ENCODE measurements at regions not wholly inside any gene's neighbourhood (a gene's known extent, or its start where the extent isn't known, plus 50 kb on each side); places are given as distances from the start of the nearest gene placed in this dataset.

- TF ChIP-seq GATA3 (IDR thresholded peaks at IDR 0.05; ENCODE audit: low read depth, low read length) (no peak), GATA2 (IDR thresholded peaks at IDR 0.05; ENCODE audit: low read depth, low read length) (no peak)
These were observed 520.1 kb downstream of the INHBA start for GRCh38 chr7:41182782-41183181.

- TF ChIP-seq GATA3 (IDR thresholded peaks at IDR 0.05; ENCODE audit: low read depth, low read length) (no peak), GATA2 (IDR thresholded peaks at IDR 0.05; ENCODE audit: low read depth, low read length) (no peak)
These were observed 527.5 kb downstream of the INHBA start for GRCh38 chr7:41175435-41175834.

GRCh38 chr7:41174521-41174920 is 528.4 kb downstream of the INHBA start:
- TF ChIP-seq GATA2 (IDR thresholded peaks at IDR 0.05; ENCODE audit: low read depth, low read length) (no peak), GATA3 (IDR thresholded peaks at IDR 0.05; ENCODE audit: low read depth, low read length) (no peak)

GRCh38 chr7:41170466-41170865 is 532.4 kb downstream of the INHBA start:
- TF ChIP-seq GATA3 (IDR thresholded peaks at IDR 0.05; ENCODE audit: low read depth, low read length) (no peak), GATA2 (IDR thresholded peaks at IDR 0.05; ENCODE audit: low read depth, low read length) (no peak)

- TF ChIP-seq GATA3 (IDR thresholded peaks at IDR 0.05; ENCODE audit: low read depth, low read length) (no peak), GATA2 (IDR thresholded peaks at IDR 0.05; ENCODE audit: low read depth, low read length) (no peak)
These were observed 533.6 kb downstream of the INHBA start for GRCh38 chr7:41169317-41169716.

- TF ChIP-seq GATA3 (IDR thresholded peaks at IDR 0.05; ENCODE audit: low read depth, low read length), result no peak
- TF ChIP-seq GATA2 (IDR thresholded peaks at IDR 0.05; ENCODE audit: low read depth, low read length), result no peak
These were observed 535.1 kb downstream of the INHBA start for GRCh38 chr7:41167836-41168235.

- TF ChIP-seq GATA2 (IDR thresholded peaks at IDR 0.05; ENCODE audit: low read depth, low read length), result no peak
- TF ChIP-seq GATA3 (IDR thresholded peaks at IDR 0.05; ENCODE audit: low read depth, low read length), result no peak
These were observed 538.5 kb downstream of the INHBA start for GRCh38 chr7:41164440-41164839.

- TF ChIP-seq GATA2 (IDR thresholded peaks at IDR 0.05; ENCODE audit: low read depth, low read length) (no peak), GATA3 (IDR thresholded peaks at IDR 0.05; ENCODE audit: low read depth, low read length) (no peak)
These were observed 538.9 kb downstream of the INHBA start for GRCh38 chr7:41163991-41164390.

GRCh38 chr7:41162612-41163011 is 540.3 kb downstream of the INHBA start:
- no peak for TF ChIP-seq GATA3 (IDR thresholded peaks at IDR 0.05; ENCODE audit: low read depth, low read length)
- no peak for TF ChIP-seq GATA2 (IDR thresholded peaks at IDR 0.05; ENCODE audit: low read depth, low read length)

- TF ChIP-seq GATA3 (IDR thresholded peaks at IDR 0.05; ENCODE audit: low read depth, low read length) (no peak), GATA2 (IDR thresholded peaks at IDR 0.05; ENCODE audit: low read depth, low read length) (no peak)
These were observed 541.8 kb downstream of the INHBA start for GRCh38 chr7:41161041-41161587.

GRCh38 chr7:41156268-41156667 is 546.6 kb downstream of the INHBA start:
- TF ChIP-seq GATA3 (IDR thresholded peaks at IDR 0.05; ENCODE audit: low read depth, low read length) (no peak), GATA2 (IDR thresholded peaks at IDR 0.05; ENCODE audit: low read depth, low read length) (no peak)

GRCh38 chr7:41153268-41153667 is 549.6 kb downstream of the INHBA start:
- TF ChIP-seq GATA3 (IDR thresholded peaks at IDR 0.05; ENCODE audit: low read depth, low read length) (no peak), GATA2 (IDR thresholded peaks at IDR 0.05; ENCODE audit: low read depth, low read length) (no peak)

GRCh38 chr7:41152179-41152678 is 550.7 kb downstream of the INHBA start:
- no peak for TF ChIP-seq GATA2 (IDR thresholded peaks at IDR 0.05; ENCODE audit: low read depth, low read length)
- no peak for TF ChIP-seq GATA3 (IDR thresholded peaks at IDR 0.05; ENCODE audit: low read depth, low read length)

- TF ChIP-seq GATA3 (IDR thresholded peaks at IDR 0.05; ENCODE audit: low read depth, low read length), result no peak
These were observed 553.3 kb downstream of the INHBA start for GRCh38 chr7:41149576-41149975.

GRCh38 chr7:41148521-41148951 is 554.4 kb downstream of the INHBA start:
- TF ChIP-seq GATA2 (IDR thresholded peaks at IDR 0.05; ENCODE audit: low read depth, low read length) (no peak), GATA3 (IDR thresholded peaks at IDR 0.05; ENCODE audit: low read depth, low read length) (no peak)
